NCI-H2171 (cell line): ENCODE measurements at regions not wholly inside any gene's neighbourhood (a gene's known extent, or its start where the extent isn't known, plus 50 kb on each side); places are given as distances from the start of the nearest gene placed in this dataset.
"Not testable (repeated sequence)": the region's sequence is repeated elsewhere in the genome, so short reads cannot be mapped to it uniquely, and the experiment has no call there.

ENCODE experiments used
- DNase-seq: peaks from one replicate; lab custom pipeline; 2025; lab: John Stamatoyannopoulos, UW

DNA sequence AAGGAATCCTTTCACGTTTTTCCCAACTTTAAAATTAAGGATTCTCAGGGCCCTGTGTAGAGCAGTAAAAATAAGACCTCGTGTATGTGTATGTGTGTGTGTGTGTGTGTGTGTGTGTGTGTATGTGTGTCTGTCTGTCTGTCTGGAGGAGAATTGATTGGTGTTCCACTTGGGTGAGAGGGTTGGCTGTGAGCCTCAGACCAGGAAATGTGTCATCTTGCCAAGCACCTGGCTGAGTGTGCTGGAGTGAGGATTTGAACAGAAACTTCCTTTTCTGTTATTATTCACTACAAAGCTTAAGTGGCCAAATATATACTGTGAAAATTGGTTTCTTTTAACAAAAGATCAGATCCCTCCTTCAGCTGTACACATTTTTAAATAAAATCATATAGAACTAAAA lies 103.6 kb upstream of the NUDT6 start:
- not testable (repeated sequence) for DNase-seq

DNA sequence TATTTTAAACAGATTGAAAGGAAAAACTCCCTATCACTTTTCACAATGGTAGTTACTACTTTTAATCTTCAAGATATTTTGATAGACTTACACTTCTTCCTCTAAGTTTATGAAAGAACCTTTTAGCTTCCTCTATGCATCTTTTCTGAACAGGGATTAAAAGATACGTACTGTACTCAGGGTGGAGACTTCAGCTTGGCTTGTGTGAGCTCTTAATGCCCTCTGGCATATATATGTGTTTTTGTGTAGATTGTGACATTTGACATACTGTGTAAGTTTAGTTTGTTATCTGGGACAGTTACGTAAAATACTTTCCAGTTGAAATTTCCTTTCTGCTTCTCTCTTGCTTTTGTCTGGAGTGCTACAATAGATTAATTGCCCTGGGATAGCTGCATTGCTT lies 109.3 kb upstream of the NUDT6 start:
- DNase-seq: no peak

DNA sequence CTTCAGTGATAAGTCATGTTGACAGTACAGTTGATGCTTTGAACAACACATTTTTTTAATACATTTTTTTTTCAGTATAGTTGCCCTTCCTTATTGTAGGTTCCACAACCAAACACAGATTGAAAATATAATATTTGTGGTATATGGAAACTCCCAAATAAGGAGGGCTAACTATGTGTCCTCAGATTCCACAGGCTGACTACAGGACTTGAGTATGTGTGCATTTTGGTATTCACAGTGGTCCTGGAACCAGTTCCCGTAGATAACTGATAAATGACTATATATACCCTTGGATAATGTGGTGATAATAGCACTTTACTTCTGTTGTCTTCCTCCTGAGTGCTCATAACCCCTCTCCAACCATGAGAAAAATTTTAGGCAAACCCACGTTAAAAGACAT lies 111.6 kb upstream of the NUDT6 start:
- DNase-seq: no peak

DNA sequence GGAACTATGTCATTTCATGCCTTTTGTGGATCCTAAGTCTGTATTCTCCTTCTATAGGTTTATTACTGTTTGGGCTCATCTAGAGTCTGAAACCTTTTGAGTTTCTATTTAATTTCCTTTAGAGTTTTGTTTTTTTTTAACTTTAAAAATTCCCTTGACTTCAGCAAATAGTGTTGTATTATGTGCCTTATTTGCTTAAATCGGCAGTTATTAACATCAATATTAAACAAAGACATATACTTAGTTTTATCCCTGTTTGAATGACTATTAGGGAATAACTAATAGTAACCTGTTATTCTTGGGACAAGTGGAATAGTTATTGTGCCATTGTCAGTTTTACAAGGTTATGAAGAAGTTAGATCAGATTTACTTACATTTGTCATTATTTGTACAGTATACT lies 112.8 kb upstream of the NUDT6 start:
- DNase-seq: no peak

DNA sequence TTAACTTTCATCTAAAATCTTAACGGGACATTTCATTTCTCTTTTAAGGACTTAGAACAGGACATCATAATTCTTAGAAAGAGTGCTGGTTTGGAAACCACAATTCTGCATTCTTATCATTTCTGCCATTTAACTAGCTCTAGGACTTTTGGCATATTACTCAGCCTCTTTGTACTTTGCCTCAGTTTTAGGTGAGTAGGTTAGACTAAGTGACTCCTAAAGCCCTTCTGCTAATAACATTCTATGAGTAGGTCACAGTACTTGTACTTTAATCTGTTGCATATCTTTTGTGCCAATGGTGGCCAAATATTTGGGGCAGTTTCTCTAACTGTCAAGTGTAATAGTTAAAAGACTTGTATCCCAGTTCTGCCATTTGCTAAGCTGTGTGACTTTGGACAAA lies 115.4 kb upstream of the NUDT6 start:
- DNase-seq: no peak

DNA sequence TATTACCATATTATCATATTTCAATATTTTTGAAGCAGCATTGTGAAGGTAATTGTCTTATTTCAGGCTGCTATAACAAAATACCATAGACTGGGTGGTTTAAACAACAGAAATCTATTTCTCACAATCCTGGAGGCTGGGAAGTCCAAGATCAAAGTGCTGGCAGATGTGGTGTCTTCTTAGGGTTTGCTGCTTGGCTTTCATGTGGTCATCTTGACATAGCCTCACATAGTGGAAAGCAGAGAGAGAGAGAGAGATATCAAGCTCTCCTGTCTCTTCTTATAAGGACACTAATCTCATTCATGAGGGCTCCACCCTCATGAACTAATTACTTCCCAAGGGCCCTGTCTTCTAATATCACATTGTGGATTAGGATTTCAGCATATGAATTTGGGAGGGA lies 119.7 kb upstream of the NUDT6 start:
- no peak for DNase-seq

DNA sequence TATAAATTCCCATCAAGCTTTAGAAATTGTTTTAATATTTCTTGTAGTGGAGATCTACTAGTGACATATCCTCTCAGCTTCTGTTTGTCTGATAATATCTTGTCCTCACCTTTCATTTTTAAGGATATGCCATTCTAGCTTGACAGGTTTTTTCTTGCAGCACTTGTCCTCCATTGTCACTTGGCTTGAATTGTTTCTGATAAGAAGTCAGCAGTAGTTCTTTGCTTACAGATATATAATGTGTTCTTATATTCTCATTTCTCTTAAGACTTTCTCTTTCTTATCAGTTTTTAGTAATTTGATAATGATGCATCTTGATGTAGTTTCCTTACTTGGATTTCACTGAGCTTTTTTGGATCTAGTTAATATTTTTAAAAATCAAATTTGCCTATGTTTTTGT lies 120.6 kb upstream of the NUDT6 start:
- DNase-seq: no peak

DNA sequence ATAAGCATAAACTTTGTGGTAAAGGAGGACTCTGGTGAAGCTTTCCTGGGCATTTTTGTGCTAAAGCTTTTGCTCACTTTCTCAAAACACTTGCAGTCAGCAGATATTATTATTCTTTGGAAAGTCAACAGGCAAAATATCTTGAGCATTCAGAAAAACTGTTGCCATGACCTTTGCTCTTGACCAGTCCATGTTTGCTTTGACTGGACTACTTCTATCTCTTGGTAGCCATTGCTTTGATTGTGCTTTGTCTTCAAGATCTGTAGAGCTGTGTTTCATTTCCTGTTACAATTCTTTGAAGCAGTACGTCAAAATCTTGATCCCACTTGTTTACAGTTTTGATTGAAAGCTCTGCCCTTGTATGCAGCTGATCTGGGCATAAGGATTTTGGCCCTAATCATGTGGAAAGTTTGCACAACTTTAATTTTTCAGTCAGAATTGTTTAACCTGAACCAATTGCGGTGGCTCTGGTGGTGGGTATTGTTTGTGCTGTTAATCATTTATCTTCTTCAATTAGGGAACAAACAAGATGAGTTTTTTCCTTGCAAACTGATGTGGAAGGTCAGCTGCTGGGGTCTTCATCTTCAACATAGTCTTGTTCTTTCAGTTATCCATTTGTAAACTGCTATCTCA lies 121.5 kb upstream of the NUDT6 start:
- no peak for DNase-seq

DNA sequence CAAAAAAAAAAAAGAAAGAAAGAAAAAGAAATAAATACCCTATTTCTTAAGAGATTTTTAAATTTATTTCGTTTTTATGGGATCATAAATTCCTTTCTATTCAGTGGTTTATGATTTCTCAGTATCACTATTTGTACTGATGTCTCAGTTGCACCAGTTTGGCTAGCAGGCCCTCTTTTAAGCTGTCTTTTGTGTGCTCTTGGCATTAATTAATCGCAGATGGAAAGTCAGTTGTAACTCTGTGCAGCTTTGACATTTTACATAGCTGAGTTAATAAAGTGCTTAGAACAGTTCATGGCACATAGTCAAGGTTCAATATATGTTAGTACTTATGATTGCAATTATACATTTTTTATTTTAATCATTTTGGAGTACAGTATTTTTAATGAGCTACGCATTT lies 123.7 kb upstream of the NUDT6 start:
- DNase-seq: no peak

DNA sequence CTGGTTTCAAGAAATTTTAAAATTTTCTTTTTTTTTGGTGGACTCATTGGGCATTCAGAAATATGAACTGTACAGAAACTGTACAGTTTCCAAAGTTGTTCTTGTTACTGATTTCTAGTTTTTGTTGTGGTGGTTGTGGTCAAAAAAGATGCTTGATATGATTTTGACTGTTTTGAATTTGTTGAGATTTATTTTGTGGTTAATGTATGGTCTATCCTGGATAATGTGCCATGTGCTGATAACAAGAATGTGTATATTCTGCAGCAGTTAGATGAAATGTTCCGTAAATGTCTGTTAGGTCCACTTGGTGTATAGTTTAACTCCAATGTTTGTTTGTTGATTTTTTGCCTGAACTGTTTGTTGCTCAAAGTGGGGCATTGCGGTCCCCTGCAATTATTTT lies 127.6 kb upstream of the NUDT6 start:
- DNase-seq: no peak

DNA sequence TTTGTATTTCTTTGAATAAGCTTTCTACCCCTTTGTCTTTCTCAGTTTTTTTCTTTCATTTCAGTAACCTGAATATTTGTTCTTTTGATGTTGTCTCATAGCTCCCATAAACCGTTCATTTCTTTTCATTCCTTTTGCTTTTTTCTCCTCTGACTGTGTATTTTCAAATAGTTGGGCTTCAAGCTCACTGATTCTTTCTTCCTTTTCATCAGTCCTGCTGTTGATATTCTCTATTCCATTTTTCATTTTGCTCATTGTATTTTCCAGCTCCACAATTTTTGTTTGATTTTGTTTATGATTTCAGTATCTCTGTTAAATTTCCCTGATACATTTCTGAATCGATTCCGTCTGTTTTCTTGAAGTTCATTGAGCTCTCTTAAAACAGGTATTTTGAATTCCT lies 129.6 kb upstream of the NUDT6 start:
- no peak for DNase-seq

DNA sequence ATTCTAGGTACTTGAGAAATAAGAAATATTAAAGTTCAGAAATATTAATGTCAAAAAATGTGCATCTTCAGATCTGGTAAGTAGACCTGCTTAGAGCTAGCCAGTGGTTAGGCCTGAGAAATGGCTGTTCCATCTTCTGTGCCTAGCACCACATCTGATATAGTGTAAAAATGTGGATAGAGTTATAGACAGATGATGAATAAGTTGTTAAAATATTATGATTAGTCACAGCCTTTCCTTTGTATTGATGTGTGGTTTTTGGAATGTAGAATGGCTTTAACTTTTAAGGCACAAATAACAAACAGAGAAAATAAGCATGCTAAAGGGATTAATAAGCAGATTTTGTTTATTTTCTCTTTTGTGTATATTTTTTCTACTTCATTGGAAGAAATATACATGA lies 133.5 kb upstream of the NUDT6 start:
- no peak for DNase-seq

DNA sequence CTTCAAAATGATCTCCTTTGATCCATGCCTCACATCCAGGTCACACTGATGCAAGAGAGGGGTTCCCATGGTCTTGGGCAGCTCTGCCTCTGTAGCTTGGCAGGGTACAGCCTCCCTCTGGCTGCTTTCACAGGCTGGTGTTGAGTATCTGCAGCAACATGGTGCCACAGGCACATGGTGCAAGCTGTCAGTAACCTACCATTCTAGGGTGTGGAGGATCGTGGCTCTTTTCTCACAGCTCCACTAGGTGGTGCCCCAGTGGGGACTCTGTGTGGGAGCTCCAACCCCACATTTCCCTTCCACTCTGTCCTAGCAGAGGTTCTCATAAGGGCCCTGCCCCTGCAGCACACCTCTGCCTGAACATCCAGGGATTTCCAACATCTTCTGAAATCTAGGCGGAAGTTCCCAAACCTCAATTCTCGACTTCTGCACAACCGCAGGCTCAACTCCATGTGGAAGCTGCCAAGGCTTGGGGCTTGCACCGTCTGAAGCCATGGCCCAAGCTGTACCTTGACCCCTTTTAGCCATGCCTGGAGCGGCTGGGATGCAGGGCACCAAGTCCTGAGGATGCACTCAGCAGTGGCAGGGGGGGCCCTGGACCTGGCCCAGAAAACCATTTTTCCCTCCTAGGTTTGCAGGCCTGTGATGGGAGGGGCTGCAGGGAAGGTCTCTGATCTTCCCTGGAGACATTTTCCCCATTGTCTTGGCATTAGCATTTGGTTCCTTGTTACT lies 137.8 kb upstream of the NUDT6 start:
- no peak for DNase-seq

DNA sequence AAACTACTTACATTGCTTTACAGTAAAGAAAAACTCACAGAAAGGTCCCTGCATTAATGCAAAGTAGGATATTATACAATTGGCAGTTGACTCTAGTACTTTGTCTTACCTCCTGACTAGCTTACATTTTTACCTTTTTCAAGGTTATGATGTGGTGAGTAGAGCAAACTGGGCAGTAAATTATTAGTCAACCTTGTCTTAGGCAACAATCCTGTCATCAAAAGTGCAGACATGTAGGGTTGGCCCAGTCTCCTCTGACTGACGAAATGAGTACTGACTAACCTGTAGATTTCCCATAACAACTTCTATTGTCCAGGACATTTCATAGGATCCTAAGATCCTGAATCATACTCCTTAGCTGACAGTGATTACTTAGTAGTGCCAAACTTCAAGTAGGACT lies 142.0 kb upstream of the NUDT6 start:
- DNase-seq: no peak

DNA sequence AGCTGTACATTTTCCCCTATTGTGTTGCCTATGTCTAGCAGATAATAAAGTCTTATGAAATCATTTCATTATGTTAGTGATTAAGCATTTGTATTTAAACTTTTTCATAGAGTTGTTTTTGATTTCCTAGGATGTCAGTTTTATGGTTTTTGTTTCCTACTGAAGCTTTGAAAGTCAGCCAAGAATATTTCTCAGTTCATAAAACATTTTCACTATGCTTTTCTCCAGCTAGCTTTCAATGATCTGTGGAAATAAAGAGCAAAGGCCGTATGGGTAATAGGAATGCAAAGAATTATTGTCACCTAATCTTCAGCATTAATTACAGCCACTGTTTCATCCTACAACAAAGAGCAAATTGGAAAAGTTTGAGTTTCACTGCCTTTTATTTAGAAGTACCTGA lies 145.7 kb upstream of the NUDT6 start:
- DNase-seq: no peak

DNA sequence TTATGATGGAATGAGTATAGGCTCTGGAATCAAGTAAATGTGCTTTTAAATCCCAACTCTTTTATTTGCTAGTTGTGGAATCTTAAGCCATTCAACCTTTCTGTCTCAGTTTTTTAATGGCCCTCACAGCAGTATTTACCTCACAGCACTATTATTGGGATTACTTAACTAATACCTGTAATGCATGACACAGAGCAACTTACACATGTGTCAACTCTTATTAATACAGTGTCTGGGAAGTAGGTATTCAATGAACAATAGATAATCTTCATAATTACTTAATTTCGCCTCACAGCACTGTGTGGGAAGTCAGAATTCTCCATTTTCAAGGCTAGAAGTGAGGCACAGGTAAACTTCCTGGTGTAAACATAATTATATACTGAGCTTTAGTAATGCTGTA lies 149.7 kb upstream of the NUDT6 start:
- DNase-seq: no peak

DNA sequence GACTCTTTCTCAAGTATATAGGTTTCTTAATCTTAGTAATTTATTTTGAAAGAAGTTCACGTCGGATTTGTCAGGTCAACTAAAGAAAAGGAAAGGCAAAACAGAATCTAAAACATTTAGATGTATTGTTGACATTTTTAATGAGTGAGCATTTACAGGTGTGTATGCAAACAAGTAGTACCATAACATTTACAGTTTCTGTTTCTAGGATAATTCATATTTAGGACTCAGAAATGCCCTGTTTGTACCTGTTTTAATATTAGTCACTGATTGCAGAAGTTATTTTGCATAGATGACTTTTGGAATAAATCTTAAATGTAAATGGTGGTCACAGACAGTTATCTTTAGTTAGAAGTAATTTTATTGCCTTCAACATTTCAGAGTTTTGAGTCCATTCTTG lies 151.3 kb upstream of the NUDT6 start:
- DNase-seq: no peak

DNA sequence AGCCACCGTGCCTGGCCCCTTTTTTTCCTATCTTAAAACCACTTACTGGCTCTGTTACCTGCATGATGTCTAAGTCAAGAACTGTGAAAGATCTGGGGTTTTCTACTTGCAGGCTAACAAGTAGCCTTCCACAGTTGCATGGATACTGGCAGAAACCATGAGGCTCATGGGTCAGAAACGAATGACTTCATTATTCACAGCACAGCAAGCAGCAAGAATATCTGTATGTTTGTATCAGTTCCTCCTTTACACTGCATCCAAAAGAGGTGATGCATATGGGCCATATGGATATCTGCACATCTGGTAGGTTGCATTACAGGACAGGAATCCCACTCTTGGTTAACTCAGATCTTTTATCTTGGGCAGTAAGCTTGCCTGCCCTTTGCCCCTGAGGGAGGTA lies 154.9 kb upstream of the NUDT6 start:
- no peak for DNase-seq

DNA sequence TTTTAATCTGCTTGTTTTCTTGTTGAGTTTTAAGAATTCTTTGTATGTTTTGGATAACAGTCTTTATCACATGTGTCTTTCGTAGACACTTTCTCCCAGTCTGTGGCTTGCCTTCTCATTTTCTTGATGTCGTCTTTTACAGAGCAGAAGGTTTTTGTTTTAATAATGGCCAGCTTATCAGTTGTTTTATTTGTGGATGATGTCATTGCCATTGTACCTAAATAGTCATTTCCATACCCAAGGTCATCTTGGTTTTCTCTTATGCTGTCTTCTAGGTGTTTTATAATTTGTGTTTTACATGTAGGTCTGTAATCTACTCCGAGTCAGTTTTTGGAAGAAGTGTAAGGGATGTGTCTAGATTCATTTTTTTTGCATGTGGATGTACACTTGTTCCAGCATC lies 159.6 kb upstream of the NUDT6 start:
- DNase-seq: no peak

DNA sequence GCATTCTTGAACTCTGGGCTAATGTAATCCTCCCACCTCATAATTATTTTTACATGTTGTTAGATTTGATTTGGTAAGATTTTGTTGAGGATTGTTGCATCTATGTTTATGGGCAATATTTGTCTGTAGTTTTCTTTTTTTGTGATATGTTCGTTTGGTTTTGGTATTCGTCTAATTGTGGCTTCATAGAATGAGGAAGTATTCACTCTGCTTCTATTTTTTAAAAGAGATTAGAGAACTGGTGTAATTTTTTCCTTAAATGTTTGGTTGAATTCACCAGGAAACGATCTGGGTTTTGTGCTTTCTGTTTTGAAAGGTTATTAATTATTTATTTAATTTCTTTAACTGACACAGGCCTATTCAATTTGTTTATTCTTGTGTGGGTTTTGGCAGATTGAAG lies 161.2 kb upstream of the NUDT6 start:
- DNase-seq: no peak

DNA sequence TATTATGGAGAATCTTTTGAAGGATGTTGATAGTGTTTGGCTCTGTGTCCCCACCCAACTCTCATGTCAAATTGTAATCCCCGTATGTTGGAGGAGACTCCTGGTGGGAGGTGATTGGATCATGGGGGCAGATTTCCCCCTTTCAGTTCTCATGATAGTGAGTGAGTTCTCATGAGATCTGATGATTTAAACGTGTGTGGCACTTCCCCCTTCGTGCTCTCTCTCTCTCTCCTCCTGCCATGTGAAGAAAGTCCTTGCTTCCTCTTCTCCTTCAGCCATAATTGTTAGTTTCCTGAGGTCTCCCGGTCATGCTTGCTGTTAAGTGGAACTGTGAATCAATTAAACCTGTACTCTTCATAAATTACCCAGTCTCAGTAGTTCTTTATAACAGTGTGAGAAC lies 166.1 kb upstream of the NUDT6 start:
- no peak for DNase-seq

DNA sequence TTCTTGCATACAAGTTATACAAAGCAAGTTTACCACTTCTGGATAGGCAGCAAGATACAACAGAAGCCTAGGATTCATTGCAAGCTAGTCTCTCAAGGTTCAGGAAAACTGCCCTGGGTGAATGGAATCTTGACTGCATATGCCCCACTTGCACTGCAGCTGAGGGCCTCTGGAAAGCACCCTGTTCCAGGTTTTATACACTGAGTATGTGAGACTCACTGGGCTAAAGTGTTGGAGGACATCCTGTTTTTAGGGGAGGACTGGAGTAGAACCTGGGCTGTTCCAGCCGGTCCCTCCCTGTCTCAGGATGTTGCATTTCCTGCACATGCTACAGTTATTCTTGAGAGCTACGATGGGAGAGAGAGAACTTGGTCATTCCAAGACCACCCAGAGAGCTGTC lies 168.5 kb upstream of the NUDT6 start:
- DNase-seq: no peak

DNA sequence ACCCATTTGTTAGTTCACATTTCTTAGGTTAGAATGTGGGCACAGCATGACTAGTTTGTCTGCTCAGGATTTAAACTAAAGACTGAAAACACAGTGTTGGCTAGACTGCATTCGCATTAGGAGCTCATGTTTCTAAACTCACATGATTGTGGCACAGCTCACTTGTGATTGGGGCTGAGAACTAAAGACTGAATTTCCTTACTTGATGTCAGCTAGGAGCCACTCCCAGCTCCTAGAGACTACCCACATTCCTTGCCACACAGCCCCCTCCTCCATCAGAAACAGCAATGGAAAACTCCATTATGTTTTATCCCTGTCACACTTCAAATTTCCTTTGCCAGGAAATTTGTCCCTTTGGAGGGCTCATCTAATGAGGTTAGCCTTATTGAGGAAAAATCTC lies 170.2 kb upstream of the NUDT6 start:
- DNase-seq: no peak

DNA sequence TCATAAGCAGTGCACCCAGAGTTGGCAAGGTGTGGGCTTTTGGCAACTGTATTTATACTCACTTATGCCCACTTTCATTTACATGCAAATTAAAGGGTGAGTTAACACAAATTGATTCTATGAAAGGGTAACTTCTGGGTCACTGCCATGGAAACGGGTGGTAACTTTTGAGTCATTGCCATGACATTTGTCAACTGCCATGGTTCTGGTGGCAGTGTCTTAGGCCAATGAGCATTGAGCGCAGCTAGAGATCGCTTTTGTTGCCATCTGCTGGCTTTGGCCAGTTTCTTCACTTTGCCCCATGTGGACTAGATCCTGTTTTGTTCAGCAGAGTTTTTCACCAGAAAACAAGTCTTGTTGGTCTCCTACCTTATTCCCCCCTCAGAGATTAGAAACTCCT lies 170.8 kb upstream of the NUDT6 start:
- no peak for DNase-seq
